Activated T-helper 1 cell treated with anti-CD3 and anti-CD28 coated beads, Interleukin-12 subunit alpha, Interleukin-12 subunit beta, Interleukin-2, Interleukin-4 antibody, amounts not matched to agents 30 ng/mL and 10 ng/mL and 1 ng/mL, durations not matched to agents 14 hours and 24 hours and 36 hours (primary cell): ENCODE measurements at regions not wholly inside any gene's neighbourhood (a gene's known extent, or its start where the extent isn't known, plus 50 kb on each side); places are given as distances from the start of the nearest gene placed in this dataset.
"Not testable (repeated sequence)": the region's sequence is repeated elsewhere in the genome, so short reads cannot be mapped to it uniquely, and the experiment has no call there.

Source experiments
- DNase-seq: peaks from one replicate; pipeline ENCODE4 v3.0.0; 2021; ENCODE audit warnings: low spot score
- H3K27ac Mint-ChIP-seq: one replicate; pipeline ENCODE4 v1.8.0; 2021; ENCODE audit warnings: mild to moderate bottlenecking, mixed read lengths
- H3K27me3 Mint-ChIP-seq: one replicate; pipeline ENCODE4 v1.8.0; 2022; ENCODE audit warnings: mild to moderate bottlenecking, moderate library complexity, mixed read lengths; ENCODE audit not compliant: insufficient read depth
- H3K36me3 Mint-ChIP-seq: one replicate; pipeline ENCODE4 v1.8.0; 2021; ENCODE audit warnings: low read depth, mixed read lengths
- H3K4me1 Mint-ChIP-seq: one replicate; pipeline ENCODE4 v1.8.0; 2021; ENCODE audit warnings: low read depth, mixed read lengths
- H3K4me3 Mint-ChIP-seq: one replicate; pipeline ENCODE4 v1.8.0; 2021; ENCODE audit warnings: mild to moderate bottlenecking, moderate library complexity, mixed read lengths
- H3K9me3 Mint-ChIP-seq: one replicate; pipeline ENCODE4 v1.8.0; 2021; ENCODE audit warnings: mixed read lengths
- intact Hi-C: fragments of 100-400 bp; cut with micrococcal nuclease; formaldehyde crosslinking; loops from one replicate; pipeline ENCODE4 v1.15.1; 2024

- intact Hi-C loops = no loop called here
- Mint-ChIP-seq H3K4me1 (no peaks in the 10 kb centered on the region), H3K4me3 (no peak overlapping the region), H3K36me3 (no peaks in the 10 kb centered on the region), H3K27me3 (no peaks in the 10 kb centered on the region), H3K27ac (no peak overlapping the region), H3K9me3 (peaks cover 44% of the 10 kb centered on the region)
- DNase-seq = no peak
Measured at GRCh38 chr5:30475429-30475828, 718.1 kb upstream of the CDH6 start.

- no peak overlapping the region for H3K4me3 Mint-ChIP-seq
- no peak for DNase-seq
- peaks cover 28% of the 10 kb centered on the region for H3K9me3 Mint-ChIP-seq
- H3K27ac Mint-ChIP-seq = no peak overlapping the region
- intact Hi-C loops = no loop called here
- H3K27me3 Mint-ChIP-seq = no peaks in the 10 kb centered on the region
- H3K4me1 Mint-ChIP-seq = no peaks in the 10 kb centered on the region
- no peaks in the 10 kb centered on the region for H3K36me3 Mint-ChIP-seq
Measured at GRCh38 chr5:30469691-30470090, 723.8 kb upstream of the CDH6 start.

GRCh38 chr5:30458681-30459080 lies 734.8 kb upstream of the CDH6 start:
- Mint-ChIP-seq H3K4me3 (no peak overlapping the region), H3K9me3 (peaks cover 7% of the 10 kb centered on the region), H3K27ac (no peak overlapping the region), H3K27me3 (no peaks in the 10 kb centered on the region), H3K36me3 (no peaks in the 10 kb centered on the region), H3K4me1 (no peaks in the 10 kb centered on the region)
- intact Hi-C loops = no loop called here
- DNase-seq = no peak

GRCh38 chr5:30455484-30455883 lies 738.0 kb upstream of the CDH6 start:
- H3K27ac Mint-ChIP-seq, H3K9me3 Mint-ChIP-seq, DNase-seq, intact Hi-C loops, H3K27me3 Mint-ChIP-seq, H3K4me1 Mint-ChIP-seq, H3K36me3 Mint-ChIP-seq, H3K4me3 Mint-ChIP-seq: not testable (repeated sequence)

GRCh38 chr5:30453168-30453567 lies 740.3 kb upstream of the CDH6 start:
- Mint-ChIP-seq H3K4me1 (no peaks in the 10 kb centered on the region), H3K27ac (no peak overlapping the region), H3K36me3 (no peaks in the 10 kb centered on the region), H3K9me3 (peaks cover 3% of the 10 kb centered on the region), H3K4me3 (no peak overlapping the region), H3K27me3 (no peaks in the 10 kb centered on the region)
- no peak for DNase-seq
- intact Hi-C loops = no loop called here

- no peak for DNase-seq
- Mint-ChIP-seq H3K4me1 (no peaks in the 10 kb centered on the region), H3K27me3 (no peaks in the 10 kb centered on the region), H3K9me3 (peaks cover 8% of the 10 kb centered on the region), H3K4me3 (no peak overlapping the region), H3K27ac (no peak overlapping the region), H3K36me3 (no peaks in the 10 kb centered on the region)
- intact Hi-C loops = no loop called here
Measured at GRCh38 chr5:30450153-30450552, 743.3 kb upstream of the CDH6 start.

GRCh38 chr5:30447431-30447830 lies 746.1 kb upstream of the CDH6 start:
- H3K4me3 Mint-ChIP-seq = no peak overlapping the region
- H3K27me3 Mint-ChIP-seq = no peaks in the 10 kb centered on the region
- DNase-seq = no peak
- H3K4me1 Mint-ChIP-seq = no peaks in the 10 kb centered on the region
- intact Hi-C loops = no loop called here
- H3K36me3 Mint-ChIP-seq = no peaks in the 10 kb centered on the region
- peaks cover 10% of the 10 kb centered on the region for H3K9me3 Mint-ChIP-seq
- no peak overlapping the region for H3K27ac Mint-ChIP-seq

GRCh38 chr5:30446456-30446855 lies 747.0 kb upstream of the CDH6 start:
- no peak for DNase-seq
- Mint-ChIP-seq H3K4me3 (no peak overlapping the region), H3K36me3 (no peaks in the 10 kb centered on the region), H3K4me1 (no peaks in the 10 kb centered on the region), H3K27me3 (no peaks in the 10 kb centered on the region), H3K27ac (no peak overlapping the region), H3K9me3 (peaks cover 15% of the 10 kb centered on the region)
- intact Hi-C loops = no loop called here

- Mint-ChIP-seq H3K9me3 (peaks cover 31% of the 10 kb centered on the region), H3K36me3 (no peaks in the 10 kb centered on the region), H3K4me3 (no peak overlapping the region), H3K27me3 (no peaks in the 10 kb centered on the region), H3K27ac (no peak overlapping the region), H3K4me1 (no peaks in the 10 kb centered on the region)
- no peak for DNase-seq
- intact Hi-C loops = no loop called here
Measured at GRCh38 chr5:30438785-30439184, 754.7 kb upstream of the CDH6 start.

- H3K4me3 Mint-ChIP-seq = no peak overlapping the region
Measured at GRCh38 chr5:30436691-30437090, 756.8 kb upstream of the CDH6 start.

GRCh38 chr5:30428866-30429407 lies 764.5 kb upstream of the CDH6 start:
- H3K27me3 Mint-ChIP-seq, H3K36me3 Mint-ChIP-seq, H3K27ac Mint-ChIP-seq, DNase-seq, H3K4me3 Mint-ChIP-seq, H3K4me1 Mint-ChIP-seq, intact Hi-C loops: not testable (repeated sequence)
- peaks cover 17% of the 10 kb centered on the region for H3K9me3 Mint-ChIP-seq

More at GRCh38 chr5:30436691-30437090, 756.8 kb upstream of the CDH6 start:
- intact Hi-C loops = no loop called here
- H3K9me3 Mint-ChIP-seq = peaks cover 30% of the 10 kb centered on the region
- no peak for DNase-seq
- H3K4me1 Mint-ChIP-seq = no peaks in the 10 kb centered on the region
- no peaks in the 10 kb centered on the region for H3K36me3 Mint-ChIP-seq
- no peak overlapping the region for H3K27ac Mint-ChIP-seq
- H3K27me3 Mint-ChIP-seq = no peaks in the 10 kb centered on the region

GRCh38 chr5:30414078-30414477 lies 779.4 kb upstream of the CDH6 start:
- no peaks in the 10 kb centered on the region for H3K36me3 Mint-ChIP-seq
- no peaks in the 10 kb centered on the region for H3K27me3 Mint-ChIP-seq
- H3K27ac Mint-ChIP-seq = no peak overlapping the region
- no peak overlapping the region for H3K4me3 Mint-ChIP-seq
- H3K9me3 Mint-ChIP-seq = peaks cover 6% of the 10 kb centered on the region
- intact Hi-C loops = no loop called here
- no peaks in the 10 kb centered on the region for H3K4me1 Mint-ChIP-seq
- DNase-seq = no peak

GRCh38 chr5:30413540-30413939 lies 779.9 kb upstream of the CDH6 start:
- Mint-ChIP-seq H3K36me3 (no peaks in the 10 kb centered on the region), H3K4me1 (no peaks in the 10 kb centered on the region)

GRCh38 chr5:30405821-30406220 lies 787.7 kb upstream of the CDH6 start:
- H3K4me1 Mint-ChIP-seq = no peaks in the 10 kb centered on the region
- peaks cover 12% of the 10 kb centered on the region for H3K9me3 Mint-ChIP-seq
- H3K27ac Mint-ChIP-seq = no peak overlapping the region

More at GRCh38 chr5:30413540-30413939, 779.9 kb upstream of the CDH6 start:
- H3K27ac Mint-ChIP-seq = no peak overlapping the region
- intact Hi-C loops = no loop called here
- H3K27me3 Mint-ChIP-seq = no peaks in the 10 kb centered on the region
- H3K4me3 Mint-ChIP-seq = no peak overlapping the region
- DNase-seq = no peak
- peaks cover 10% of the 10 kb centered on the region for H3K9me3 Mint-ChIP-seq

More at GRCh38 chr5:30405821-30406220, 787.7 kb upstream of the CDH6 start:
- H3K4me3 Mint-ChIP-seq = no peak overlapping the region
- intact Hi-C loops = no loop called here
- H3K27me3 Mint-ChIP-seq = no peaks in the 10 kb centered on the region
- no peak for DNase-seq
- H3K36me3 Mint-ChIP-seq = no peaks in the 10 kb centered on the region
